ENCODE measurements at regions not wholly inside any gene's neighbourhood (a gene's known extent, or its start where the extent isn't known, plus 50 kb on each side); places are given as distances from the start of the nearest gene placed in this dataset.

DNA sequence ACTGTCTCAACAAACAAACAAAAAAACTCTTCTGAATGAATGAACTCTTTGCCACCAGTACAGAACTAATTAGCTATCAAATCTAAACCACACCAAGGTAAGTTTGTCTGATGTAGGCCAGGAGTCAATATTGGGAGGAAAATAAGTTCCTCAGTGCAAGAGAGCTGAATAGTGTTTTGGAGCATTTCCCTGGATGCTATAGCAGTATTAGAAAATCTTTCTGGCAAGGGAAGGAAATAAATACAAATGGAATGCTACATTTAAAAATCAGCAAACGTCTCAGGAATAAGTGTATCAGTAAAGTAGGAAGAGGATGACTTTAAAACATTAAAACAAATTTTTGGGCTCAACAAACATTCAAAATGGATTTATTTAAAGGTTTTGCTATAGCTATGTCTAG is 81.3 kb upstream of the TMTC4 start:
- no peaks in the 10 kb centered on the region for H3K27me3 ChIP-seq
- Mint-ChIP-seq H3K36me3 (no peaks in the 10 kb centered on the region), H3K27me3 (ENCODE audit: insufficient read depth, low read depth) (peaks cover 3% of the 10 kb centered on the region), H3K9me3 (no peaks in the 10 kb centered on the region), H3K4me3 (no peak overlapping the region), H3K4me1 (no peaks in the 10 kb centered on the region), H3K27ac (no peak overlapping the region)
- H3K27ac ChIP-seq: no peak overlapping the region
- TF ChIP-seq EZH2 (IDR thresholded peaks at IDR 0.05) (no peak), EZH2phosphoT487 (IDR thresholded peaks at IDR 0.05) (no peak)
- TF ChIP-seq, protein P1, sequence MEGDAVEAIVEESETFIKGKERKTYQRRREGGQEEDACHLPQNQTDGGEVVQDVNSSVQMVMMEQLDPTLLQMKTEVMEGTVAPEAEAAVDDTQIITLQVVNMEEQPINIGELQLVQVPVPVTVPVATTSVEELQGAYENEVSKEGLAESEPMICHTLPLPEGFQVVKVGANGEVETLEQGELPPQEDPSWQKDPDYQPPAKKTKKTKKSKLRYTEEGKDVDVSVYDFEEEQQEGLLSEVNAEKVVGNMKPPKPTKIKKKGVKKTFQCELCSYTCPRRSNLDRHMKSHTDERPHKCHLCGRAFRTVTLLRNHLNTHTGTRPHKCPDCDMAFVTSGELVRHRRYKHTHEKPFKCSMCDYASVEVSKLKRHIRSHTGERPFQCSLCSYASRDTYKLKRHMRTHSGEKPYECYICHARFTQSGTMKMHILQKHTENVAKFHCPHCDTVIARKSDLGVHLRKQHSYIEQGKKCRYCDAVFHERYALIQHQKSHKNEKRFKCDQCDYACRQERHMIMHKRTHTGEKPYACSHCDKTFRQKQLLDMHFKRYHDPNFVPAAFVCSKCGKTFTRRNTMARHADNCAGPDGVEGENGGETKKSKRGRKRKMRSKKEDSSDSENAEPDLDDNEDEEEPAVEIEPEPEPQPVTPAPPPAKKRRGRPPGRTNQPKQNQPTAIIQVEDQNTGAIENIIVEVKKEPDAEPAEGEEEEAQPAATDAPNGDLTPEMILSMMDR (IDR thresholded peaks at IDR 0.05): no peak
- no peak for DNase-seq (ENCODE audit: low spot score)
- no peaks in the 10 kb centered on the region for H3K36me3 ChIP-seq
- no peak overlapping the region for H3K4me3 ChIP-seq
- H4K20me1 ChIP-seq (ENCODE audit: low read depth): no peaks in the 10 kb centered on the region
- no peak overlapping the region for H2AFZ ChIP-seq (replicated peaks)
- no peaks in the 10 kb centered on the region for H3K79me2 ChIP-seq (ENCODE audit: low read depth)
- H3K4me1 ChIP-seq: no peaks in the 10 kb centered on the region
- no peaks in the 10 kb centered on the region for H3K9me3 ChIP-seq (ENCODE audit: low read depth)
- no peaks in the 10 kb centered on the region for H3F3A ChIP-seq (ENCODE audit: low read depth)
- H3K4me2 ChIP-seq: no peak overlapping the region
- no peak overlapping the region for H3K9ac ChIP-seq

DNA sequence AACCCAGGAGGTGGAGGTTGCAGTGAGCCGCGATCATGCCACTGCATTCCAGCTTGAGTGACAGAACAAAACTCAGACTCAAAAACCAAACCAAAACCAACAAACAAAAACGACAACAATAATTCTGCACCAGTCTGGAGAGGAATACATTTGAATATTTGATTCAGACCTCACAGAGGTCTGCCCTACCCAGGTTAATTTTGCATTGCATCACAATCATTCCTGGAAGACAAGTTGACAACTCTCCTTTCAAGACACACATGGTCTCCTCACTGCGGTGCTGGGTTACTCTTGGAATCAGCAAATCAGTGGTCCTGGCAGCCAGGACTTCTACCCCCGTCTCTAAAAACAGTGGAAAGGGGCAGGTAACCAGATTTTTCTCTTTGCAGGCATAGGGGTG is 79.9 kb upstream of the TMTC4 start:
- no peaks in the 10 kb centered on the region for H3K4me1 ChIP-seq
- no peak overlapping the region for H3K4me3 Mint-ChIP-seq

DNA sequence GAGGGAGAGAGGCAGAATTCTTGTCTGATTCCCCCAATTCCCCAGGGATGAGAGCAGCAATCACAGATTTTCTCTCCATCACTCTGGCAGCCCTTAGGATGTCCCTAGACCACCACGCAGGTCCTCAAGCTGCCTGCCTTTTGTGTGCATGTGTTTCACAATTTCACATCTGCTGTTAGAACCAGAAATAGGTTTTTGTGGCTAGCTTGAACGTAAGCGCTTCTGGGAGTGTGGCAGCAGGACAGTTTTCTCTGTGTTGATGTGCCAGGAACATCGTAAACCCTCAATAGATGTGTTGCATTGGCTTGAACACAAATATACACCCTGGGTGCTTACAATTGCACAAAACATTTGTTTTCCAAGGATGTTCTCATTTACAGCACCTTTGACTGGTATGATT is 78.8 kb upstream of the TMTC4 start:
- no peaks in the 10 kb centered on the region for H3K4me1 ChIP-seq
- H3K27ac Mint-ChIP-seq: no peak overlapping the region
- H3K79me2 ChIP-seq (ENCODE audit: low read depth): no peaks in the 10 kb centered on the region
- H3K27ac ChIP-seq: no peak overlapping the region
- no peak overlapping the region for H3K9ac ChIP-seq
- no peak overlapping the region for H3K4me2 ChIP-seq
- H3F3A ChIP-seq (ENCODE audit: low read depth): no peaks in the 10 kb centered on the region
- DNase-seq (ENCODE audit: low spot score): no peak
- H3K4me3 ChIP-seq: no peak overlapping the region
- H3K36me3 Mint-ChIP-seq: no peaks in the 10 kb centered on the region
- H3K9me3 Mint-ChIP-seq: no peaks in the 10 kb centered on the region
- TF ChIP-seq EZH2 (IDR thresholded peaks at IDR 0.05) (no peak), EZH2phosphoT487 (IDR thresholded peaks at IDR 0.05) (no peak)
- TF ChIP-seq, protein P1 (IDR thresholded peaks at IDR 0.05): no peak
- H3K27me3 ChIP-seq: no peaks in the 10 kb centered on the region
- H3K36me3 ChIP-seq: no peaks in the 10 kb centered on the region
- no peak overlapping the region for H2AFZ ChIP-seq (replicated peaks)
- H3K27me3 Mint-ChIP-seq (ENCODE audit: insufficient read depth, low read depth): peaks cover 3% of the 10 kb centered on the region
- H4K20me1 ChIP-seq (ENCODE audit: low read depth): no peaks in the 10 kb centered on the region
- no peak overlapping the region for H3K4me3 Mint-ChIP-seq
- H3K9me3 ChIP-seq (ENCODE audit: low read depth): no peaks in the 10 kb centered on the region
- H3K4me1 Mint-ChIP-seq: no peaks in the 10 kb centered on the region

More for the DNA sequence above, 79.9 kb upstream of the TMTC4 start:
- no peaks in the 10 kb centered on the region for H3K9me3 Mint-ChIP-seq
- Histone ChIP-seq H2AFZ (replicated peaks) (no peak overlapping the region), H3K36me3 (no peaks in the 10 kb centered on the region), H3K9me3 (ENCODE audit: low read depth) (no peaks in the 10 kb centered on the region), H3K27ac (no peak overlapping the region), H3K9ac (no peak overlapping the region), H4K20me1 (ENCODE audit: low read depth) (no peaks in the 10 kb centered on the region), H3K27me3 (no peaks in the 10 kb centered on the region), H3F3A (ENCODE audit: low read depth) (no peaks in the 10 kb centered on the region), H3K4me2 (no peak overlapping the region), H3K79me2 (ENCODE audit: low read depth) (no peaks in the 10 kb centered on the region), H3K4me3 (no peak overlapping the region)
- TF ChIP-seq, protein P1 (IDR thresholded peaks at IDR 0.05): no peak
- TF ChIP-seq EZH2phosphoT487 (IDR thresholded peaks at IDR 0.05) (no peak), EZH2 (IDR thresholded peaks at IDR 0.05) (no peak)
- no peak overlapping the region for H3K27ac Mint-ChIP-seq
- no peak for DNase-seq (ENCODE audit: low spot score)
- no peaks in the 10 kb centered on the region for H3K36me3 Mint-ChIP-seq
- peaks cover 3% of the 10 kb centered on the region for H3K27me3 Mint-ChIP-seq (ENCODE audit: insufficient read depth, low read depth)
- no peaks in the 10 kb centered on the region for H3K4me1 Mint-ChIP-seq
